ENCODE measurements at regions not wholly inside any gene's neighbourhood (a gene's known extent, or its start where the extent isn't known, plus 50 kb on each side); places are given as distances from the start of the nearest gene placed in this dataset.

DNA sequence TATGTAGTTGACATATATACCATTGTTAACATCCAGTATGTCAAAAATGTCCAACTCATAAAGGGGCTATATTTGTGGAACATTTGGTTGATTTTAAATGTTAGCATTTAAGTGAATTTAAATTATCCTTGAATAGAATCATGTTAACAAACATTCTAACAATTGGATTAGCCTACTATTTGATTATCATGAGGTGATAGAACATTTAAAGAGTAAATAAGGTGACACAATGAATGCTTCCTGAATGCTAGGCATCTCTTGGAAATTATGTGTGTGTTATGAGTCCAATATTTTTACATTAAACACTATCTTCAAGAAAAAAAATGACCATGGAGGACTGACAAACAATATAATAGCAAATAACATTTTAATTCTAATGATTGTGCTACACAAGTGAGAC is 901.9 kb upstream of the AGA start:
- TF ChIP-seq POLR2A (IDR thresholded peaks at IDR 0.05; ENCODE audit: low read length) (no peak), GATA1 (IDR thresholded peaks at IDR 0.05; ENCODE audit: low read depth, low read length) (no peak)

Measured in erythroblast (primary cell).